GM18867 (cell line): ENCODE measurements at regions not wholly inside any gene's neighbourhood (a gene's known extent, or its start where the extent isn't known, plus 50 kb on each side); places are given as distances from the start of the nearest gene placed in this dataset.
"Not testable (repeated sequence)": the region's sequence is repeated elsewhere in the genome, so short reads cannot be mapped to it uniquely, and the experiment has no call there.

Experiments
- ATAC-seq: cut with Tn5 transposase; IDR thresholded peaks from one replicate; pipeline ENCODE4 v1.9.1; 2021; ENCODE audit warnings: mild to moderate bottlenecking, moderate library complexity; ENCODE audit not compliant: unreplicated experiment

DNA sequence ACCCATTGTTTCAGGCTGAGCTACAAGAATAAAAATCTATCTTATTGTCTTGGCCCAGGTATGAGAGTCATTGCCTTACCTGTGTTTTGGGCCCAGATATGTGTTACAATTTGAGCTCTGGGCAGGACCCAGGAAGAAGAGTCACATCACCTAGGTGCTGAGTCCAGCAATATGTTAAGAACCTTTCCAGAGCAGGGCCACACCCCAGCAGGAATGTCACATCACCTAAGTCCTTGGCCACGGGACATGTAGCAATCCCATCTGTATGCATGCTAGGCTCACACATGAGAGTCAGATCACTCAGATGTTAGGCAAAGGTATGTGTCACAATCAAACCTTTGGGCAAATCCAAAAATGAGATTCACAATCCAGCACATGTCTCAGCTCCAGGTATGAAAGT, 2103.5 kb downstream of the TP53TG3F start:
- ATAC-seq: no peak

DNA sequence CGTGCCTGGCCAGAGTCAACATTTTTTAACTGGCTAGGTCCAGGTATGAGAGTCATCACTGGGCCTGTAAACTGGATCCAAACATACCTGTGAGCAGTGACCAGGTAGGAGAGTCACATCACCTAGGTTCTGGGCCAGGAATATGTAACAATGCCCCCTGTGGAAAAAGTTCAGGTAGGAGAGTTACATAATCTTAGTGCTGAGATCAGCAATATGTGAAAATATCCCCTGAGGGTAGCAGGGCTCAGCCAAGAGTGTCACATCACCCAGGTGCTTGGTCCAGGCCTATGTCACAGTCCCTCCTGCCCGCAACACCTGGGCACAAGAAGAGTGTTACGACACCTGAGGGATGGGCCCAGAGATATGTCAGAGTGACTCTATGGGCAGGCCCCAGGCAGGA, 2104.7 kb downstream of the TP53TG3F start:
- ATAC-seq: no peak

DNA sequence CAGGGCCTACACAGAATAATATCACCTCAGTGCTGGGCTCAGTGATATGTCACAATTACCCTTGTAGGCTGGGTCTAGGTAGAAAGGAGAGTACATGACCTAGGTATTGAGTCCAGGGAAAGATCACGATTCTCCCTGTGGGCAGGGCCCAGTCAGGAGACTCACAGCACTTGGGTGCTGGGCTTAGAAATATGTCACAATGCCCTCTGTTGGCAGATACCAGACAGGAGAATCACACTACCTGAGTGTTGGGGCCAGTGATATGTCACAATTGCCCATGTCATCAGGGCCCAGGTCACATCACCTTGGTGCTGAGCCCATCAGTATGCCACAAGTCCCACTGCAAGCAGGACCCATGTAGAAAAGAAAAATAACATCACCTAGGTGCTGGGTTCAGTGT, 2105.5 kb downstream of the TP53TG3F start:
- no peak for ATAC-seq

DNA sequence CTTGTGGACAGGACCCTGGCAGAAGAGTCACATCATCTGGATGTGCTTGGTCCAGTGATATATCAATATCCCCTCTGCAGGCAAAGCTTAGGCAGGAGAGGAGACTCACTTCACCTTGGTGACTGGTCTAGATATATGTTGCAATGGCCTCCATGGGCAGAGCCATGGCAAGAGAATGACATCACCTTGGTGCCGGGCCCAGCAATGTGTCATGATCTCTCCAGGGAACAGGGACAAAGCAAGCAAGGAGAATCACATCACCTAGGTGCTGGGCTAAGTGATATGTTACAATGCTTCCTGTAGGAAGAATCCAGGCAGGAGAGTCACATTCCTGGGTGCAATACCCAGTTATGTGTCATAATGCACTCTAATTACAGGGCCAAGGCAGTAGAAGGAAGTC, 2106.2 kb downstream of the TP53TG3F start:
- ATAC-seq: no peak

DNA sequence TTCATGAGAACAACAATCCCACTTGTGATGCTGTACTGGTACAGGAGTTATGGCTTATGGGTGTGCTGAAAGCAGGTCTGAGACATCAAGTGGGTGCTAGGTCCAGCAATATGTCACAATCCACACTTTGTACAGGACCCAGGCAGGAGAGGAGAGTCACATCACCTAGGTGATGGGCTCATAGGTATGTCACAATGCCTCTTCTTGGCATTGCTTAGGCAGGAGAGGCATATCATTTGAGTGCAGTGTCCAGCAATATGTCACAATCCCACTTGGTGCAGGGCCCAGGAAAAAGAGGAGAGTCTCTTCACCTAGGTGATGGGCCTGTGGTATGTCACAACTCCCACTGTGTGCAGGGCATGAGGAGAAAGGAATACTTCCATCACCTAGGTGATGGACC, 2110.0 kb downstream of the TP53TG3F start:
- no peak for ATAC-seq

DNA sequence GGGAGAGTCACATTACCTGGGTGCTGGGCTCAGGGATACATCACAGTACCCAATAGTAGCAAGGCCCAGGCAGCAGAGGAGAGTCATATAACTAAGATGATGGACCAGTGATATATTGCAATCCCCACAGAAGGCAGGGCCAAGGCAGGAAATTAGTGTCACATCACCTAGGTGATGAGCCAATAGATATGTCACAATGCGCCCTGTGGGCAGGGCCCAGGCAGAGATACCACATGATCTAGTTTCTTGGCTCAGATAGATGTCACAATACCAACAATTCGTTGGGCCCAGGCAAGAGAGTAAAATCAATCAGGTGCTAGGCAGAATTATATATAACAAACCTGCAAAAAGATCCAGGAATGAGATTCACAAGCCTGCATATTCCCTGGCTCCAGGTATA, 2111.5 kb downstream of the TP53TG3F start:
- no peak for ATAC-seq

DNA sequence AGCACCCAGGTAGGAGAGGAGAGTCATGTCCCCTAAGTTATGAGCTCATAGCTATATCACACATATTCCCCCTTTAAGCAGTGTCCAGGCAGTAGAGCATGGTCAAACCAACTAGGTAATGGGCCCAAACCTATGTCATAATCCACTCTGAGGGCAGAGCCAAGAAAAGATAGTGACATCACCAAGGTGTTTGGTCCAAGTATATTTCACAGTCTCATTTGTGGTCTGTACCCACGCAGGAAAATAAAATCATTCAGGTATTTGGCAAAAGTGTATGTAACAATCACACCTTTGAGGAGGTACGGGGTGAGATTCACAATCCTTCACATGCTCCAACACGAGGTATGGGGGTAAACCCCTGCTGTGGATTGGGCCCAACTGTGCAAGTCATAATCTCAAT, 2112.8 kb downstream of the TP53TG3F start:
- no peak for ATAC-seq

DNA sequence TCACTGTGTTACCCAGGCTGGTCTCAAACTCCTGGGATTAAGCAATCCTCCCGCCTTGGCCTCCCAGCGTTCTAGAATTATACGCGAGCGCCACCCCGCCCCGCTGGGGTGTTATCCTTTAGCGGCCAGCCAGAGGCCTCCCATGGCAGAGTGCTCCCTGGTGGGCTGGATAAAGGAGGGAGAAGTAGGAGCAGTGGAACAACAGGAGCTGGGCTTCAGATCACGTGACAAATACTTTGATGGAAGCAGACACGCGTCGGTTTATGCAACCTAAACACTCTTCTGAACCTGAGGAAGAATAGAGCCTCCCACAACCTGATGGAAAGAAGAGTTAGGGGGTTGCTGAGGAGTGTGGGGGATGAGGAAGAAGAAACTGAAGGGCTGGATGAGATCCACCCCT, 2114.0 kb downstream of the TP53TG3F start:
- no peak for ATAC-seq

DNA sequence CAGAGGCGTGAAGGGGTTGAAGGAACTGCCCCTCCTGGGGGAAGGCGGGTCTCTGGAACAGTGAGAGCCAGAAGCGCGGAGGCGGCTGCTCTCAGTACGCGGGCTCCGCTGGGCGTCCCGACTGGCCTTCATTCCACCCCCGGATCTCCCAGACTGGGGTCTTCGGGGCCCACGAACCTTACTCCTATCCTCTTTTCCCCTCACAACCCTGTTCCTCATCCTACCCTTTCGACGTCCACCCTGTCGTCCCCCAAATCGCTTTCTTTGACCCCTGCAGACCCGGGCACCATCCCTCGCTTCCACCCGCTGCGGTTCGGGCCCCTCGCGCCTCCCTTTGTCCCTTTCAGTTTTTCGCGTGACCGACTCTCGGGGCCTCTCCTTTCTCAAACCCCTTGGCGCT, 2114.6 kb downstream of the TP53TG3F start:
- ATAC-seq: no peak

DNA sequence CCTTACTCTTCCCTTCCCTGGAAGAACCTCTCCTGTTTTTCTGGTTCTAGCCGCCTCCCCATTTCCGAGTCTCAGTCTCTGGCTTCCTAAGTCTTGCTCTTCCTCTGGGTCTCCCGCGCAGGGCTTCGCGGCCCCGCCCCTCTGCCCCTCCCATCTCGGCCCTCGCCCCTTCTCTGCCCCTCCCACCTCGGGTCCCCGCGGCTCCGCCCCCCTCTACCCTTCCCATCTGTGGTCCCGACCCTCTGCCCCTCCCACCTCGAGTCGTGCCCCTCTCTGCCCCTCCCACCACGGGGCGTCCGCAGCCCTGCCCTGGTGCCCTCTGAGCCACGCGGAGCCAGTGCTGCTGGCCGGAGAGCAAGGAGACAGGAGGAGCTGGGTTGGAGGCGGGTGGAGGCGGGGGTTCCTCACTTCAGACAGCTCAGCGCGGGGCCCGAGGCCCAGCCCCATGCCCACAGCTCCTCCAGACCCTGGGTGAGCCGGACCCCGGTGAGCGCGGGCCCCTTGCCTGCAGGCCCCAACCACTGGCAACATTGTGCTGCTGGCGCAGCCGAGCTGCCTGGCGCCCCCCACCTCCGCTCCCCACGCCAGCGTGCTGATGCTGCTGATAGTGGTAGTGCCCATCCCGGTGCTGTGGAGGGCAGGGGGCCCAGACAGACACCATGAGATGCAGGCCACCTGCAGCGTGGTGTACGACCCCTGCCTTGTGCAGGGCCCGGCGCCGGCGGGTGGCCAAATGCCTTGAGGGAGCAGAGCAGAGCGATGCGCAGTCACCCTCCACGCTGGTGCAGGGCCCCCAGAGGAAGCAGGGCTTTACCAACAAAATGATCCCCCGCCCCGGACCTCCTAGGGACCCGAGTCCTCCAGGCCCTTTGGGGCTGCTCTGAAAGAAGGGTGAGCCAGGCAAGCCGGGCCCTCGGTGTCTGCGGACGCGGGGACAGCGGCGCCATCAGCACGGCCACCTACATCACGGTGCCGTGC, 2115.3 kb downstream of the TP53TG3F start:
- ATAC-seq: no peak

DNA sequence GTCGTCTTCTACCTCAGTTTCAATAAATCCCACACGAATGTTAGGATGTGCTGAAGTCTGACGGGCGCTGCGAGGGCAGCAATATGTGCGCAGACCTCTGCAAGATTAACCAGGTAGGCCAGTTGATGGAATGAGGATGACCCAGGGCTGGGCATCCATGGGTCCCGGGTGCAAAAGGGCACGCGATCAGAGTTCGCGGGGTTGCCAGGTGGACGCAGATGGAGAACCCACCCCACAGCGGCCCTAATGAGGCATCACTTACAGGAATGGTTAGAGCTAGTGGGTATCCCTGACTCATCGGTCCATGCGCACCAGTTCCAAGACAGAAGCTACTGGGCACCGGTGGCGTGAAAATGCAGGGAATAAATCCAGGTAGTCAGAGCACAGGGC, 2116.0 kb downstream of the TP53TG3F start:
- ATAC-seq: no peak

DNA sequence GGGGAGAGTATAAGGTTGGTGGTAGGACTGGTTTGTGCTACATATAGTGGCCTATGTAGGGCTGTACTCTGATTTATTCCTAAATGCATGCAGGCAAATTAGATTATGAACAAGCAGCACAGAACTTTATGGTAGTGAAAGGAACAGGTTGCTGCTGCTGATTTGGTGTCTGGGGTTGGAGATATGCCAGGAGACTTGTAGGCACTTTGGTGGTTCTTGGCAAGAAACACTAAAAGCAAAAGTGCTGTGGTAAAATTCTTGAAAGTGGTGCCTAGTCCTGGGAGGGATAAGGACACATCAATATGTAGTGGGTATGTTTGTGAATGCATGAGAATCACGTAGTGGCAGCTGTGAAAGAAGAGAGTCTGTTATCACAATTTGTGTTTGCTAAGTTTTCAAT, 2126.0 kb downstream of the TP53TG3F start:
- ATAC-seq: no peak

DNA sequence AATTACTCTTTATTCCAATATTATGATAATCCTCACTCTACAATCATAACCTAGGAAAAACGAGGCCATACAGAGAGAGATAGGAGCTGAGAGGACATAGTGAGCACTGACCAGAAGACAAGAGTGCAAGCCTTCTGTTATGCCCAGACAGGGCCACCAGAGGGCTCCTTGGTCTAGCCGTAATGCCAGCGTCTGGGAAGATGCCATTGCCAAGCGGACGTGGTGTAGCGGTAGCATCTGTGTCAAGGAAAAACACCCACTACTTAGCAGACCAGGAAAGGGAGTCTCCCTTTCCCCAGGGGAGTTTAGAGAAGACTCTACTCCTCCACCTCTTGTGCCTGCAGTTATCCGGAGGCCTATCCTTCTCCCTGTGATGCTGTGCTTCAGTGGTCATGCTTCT, 2131.5 kb downstream of the TP53TG3F start:
- ATAC-seq: not testable (repeated sequence)

DNA sequence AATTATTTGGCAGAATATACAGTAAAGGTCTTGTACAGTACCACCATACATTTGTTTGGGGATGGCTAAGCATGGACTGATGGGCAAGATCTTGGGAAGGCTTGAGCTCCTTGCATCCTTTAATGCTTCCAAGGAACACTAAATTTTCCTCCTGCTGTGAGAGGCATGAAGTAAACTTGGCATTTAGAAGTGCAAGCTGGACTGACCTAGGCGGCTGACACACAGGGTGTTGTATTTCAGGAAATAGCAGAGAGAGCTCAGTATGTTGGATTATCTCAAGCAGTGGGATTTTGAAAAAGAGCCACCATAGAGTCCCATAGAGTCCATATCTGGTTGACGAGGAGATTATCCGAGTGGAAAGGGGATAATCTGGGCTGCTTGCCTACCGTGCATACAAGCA, 2137.1 kb downstream of the TP53TG3F start:
- no peak for ATAC-seq

DNA sequence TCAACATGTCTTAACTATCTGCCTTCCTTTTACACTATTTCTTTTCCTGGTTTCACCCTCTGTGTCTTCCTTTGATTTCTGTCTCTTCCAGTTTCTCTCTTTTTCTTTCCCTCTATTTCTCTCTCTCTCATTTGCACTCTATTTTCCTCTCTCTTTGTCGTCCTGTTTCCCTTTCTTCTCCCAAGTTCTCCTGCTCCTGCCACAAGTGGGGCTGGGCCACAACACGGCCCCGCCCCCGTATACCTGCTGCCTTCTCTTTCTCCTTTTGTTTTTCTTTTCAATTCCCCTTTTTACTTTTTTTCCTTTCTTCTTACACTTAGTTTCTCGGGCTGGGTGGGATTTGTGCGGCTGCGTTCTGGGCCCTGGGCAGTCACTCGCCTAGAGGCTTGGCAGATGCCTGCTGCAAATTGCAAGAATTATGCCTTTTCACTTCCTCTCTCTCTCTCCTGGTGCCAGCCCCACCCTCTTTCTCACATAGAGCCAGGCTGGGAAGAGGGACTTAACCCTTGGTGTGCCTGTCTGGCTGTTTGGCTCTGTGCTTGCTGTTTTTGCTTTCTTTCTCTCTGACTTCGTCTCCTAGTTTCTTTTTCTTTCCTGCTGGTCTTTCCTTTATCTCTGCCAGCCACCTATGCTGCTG, 2139.4 kb downstream of the TP53TG3F start:
- ATAC-seq: peak; percentile 55

DNA sequence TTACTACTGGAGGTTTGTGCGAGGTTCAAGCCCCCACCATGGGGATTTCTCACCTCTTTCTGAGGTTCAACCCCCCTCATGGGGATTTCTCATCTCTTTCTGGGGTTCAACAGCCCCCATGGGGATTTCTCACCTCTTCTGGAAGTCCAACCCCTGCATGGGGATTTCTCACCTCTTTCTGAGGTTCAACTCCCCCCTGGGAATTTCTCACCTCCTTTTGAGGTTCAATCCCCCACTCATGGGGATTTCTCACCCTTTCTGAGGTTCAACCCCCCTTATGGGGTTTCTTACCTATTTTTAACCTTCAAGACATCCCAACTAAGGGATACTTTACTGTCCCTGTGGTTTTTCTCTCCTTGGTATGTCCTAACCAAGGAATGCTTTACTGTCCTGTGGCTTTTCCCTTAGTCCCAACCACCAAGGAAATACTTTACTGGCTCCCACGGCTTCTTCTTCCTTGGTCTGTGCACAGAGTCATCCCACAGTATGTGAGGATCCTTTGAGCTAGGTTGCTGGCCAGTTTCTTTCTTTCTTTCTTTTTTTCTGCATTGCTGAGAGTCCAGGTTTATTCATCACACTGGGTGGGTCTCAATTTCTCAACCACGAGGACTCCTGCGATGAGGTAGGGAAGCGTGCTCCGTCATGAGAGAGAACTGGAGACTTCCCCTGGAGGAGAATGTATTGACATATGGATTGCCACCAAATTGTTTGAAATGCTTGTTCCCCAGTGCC, 2140.2 kb downstream of the TP53TG3F start:
- ATAC-seq: peak; percentile 14

DNA sequence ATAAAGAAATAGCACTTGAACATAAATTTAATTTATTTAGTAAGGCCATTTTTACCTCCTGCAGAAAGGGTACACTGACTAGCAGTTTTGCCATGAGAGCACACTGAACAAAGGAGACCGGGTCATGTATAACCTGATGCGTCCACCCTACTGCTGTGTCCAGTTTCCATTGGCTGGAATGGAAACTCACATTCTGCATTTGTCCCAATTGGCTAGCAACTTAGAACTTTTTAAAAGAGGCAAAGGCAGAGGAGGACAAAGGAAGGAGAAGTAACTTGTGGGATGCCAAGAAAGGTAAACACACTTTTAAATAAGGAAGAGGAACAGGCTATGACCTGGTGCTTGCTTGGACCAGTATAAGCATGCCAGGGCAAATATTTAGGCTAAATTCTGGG, 2140.7 kb downstream of the TP53TG3F start:
- ATAC-seq: not testable (repeated sequence)

DNA sequence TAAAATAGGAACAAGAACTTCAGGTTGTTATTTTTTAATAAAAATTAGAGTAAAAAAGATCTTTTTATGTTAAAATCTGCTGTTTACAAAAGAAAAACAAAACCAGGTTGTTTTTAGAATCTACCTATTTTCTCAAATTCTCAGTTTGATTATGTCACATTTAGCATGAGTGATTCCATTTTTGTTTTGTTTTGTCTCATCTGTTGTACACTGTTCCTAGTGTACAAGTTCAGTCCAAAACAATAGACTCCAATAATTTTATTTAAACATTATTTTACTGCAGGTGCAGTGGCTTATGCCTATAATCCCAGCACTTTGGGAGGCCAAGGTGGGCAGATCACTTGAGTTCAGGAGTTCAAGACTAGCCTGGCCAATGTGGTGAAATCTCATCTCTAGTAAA, 2142.7 kb downstream of the TP53TG3F start:
- ATAC-seq: no peak

DNA sequence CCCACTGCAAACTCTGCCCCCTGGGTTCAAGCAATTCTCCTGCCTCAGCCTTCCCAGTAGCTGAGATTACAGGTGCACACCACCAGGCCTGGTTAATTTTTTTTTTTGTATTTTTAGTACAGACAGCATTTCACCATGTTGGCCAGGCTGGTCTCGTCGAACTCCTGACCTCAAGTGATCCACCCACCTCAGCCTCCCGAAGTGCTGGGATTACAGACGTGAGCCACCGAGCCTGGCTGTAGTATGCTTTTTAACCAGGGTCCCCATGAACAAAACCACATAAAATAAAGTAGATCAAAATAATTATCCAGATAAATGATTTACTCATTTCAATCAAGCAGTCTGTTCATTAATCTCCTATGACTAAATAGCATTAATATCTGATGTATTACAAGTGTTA, 2144.0 kb downstream of the TP53TG3F start:
- ATAC-seq: not testable (repeated sequence)

DNA sequence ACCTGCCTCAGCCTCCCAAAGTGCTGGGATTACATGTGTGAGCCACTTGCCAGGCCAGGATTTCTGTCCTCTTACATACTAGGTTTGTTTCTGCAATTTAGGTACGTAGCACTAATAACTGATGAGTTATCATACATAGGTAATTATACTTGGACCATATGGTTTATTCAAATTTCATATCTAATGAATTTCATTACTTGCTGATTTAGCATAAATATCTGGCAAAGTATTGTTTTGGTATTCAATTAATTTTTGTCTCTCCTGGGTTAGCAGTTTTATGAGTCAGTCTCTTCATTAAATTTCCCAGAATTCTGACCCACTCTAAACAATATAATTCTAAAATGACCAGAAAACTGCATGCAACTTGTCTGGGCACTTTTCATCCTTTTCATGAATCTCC, 2146.5 kb downstream of the TP53TG3F start:
- no peak for ATAC-seq

DNA sequence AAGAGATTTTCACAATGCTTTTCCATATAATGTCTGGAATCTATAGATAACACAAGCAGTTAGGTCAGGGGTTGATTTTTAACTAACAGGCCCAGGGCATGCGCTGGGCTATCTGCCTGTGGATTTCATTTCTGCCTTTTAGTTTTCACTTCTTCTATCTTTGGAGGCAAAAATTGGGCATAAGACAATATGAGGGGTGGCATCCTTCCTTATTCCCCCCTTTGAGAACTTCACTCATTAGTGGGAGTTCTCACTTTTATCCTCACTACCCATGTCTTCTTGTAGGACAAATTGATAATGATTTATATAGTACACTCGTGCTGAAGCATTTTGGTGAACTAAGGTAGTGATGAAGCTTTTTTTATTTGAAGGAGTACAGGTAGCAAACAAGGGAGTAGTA, 2155.5 kb downstream of the TP53TG3F start:
- not testable (repeated sequence) for ATAC-seq

DNA sequence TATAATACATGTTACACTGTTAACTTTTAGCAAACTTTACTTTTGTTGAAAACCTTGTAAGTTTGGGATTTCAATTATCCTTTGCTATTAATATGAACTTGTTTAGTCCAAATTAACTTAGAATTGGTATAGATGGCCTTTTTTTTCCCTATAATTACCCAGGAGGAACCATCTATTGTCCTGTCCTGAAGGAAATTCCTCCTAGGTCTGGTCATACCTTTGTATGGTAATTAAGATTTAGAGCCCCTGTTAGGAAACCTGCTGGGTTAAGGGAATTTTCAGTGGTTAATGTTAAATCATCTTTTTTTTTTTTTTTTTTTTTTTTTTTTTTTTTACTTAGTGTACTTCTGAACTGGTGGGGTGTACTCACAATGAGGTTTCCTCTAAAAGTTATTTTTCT, 2159.8 kb downstream of the TP53TG3F start:
- ATAC-seq: not testable (repeated sequence)
